HepG2 (cell line): ENCODE measurements at regions not wholly inside any gene's neighbourhood (a gene's known extent, or its start where the extent isn't known, plus 50 kb on each side); places are given as distances from the start of the nearest gene placed in this dataset.
A peak's percentile ranks its signal among the peaks of the same experiment; 100 is the strongest.

Experiments
- ATAC-seq: fragments of 200-7000 bp; cut with Tn5 transposase; 3 replicates; pipeline ENCODE4 v1.9.1; 2020; ENCODE audit warnings: mild to moderate bottlenecking, moderate library complexity
- BruUV-seq: library from RNA; stranded (reverse); fragments of 400-500 nt; replicated peaks from 2 replicates; lab custom pipeline; 2021; lab: Mats Ljungman, UMichigan
- CTCF ChIA-PET: fragments of 300-600 bp; formaldehyde crosslinking; extraction: SDS; loops from one replicate; lab custom pipeline; 2021; ENCODE audit warnings: low total read pairs, inconsistent platforms, low intra/inter-chr PET ratio; lab: Yijun Ruan, JAX
- POLR2A ChIA-PET: fragments of 350-600 bp; sonication (Branson Sonifier 250); formaldehyde crosslinking; loops from one replicate; lab custom pipeline; 2020; ENCODE audit warnings: antibody characterized with exemption, inconsistent platforms; lab: Yijun Ruan, JAX
- DNase-seq: peaks from one replicate; pipeline ENCODE4 v3.0.0-alpha.2; 2015; ENCODE audit warnings: low spot score
- FAIRE-seq: peaks from 3 replicates; lab custom pipeline; 2011; peaks lifted over from hg19 to GRCh38; lab: Jason Lieb, UNC
- H2AFZ ChIP-seq: one replicate; pipeline ENCODE4 v1.6.1; 2011; ENCODE audit warnings: low read length, inconsistent platforms
- H3K27ac ChIP-seq: fragments of 300-600 bp; 3 replicates; pipeline ENCODE4 v1.8.0; 2011; ENCODE audit warnings: mixed run types, mild to moderate bottlenecking, mixed read lengths, low read length, inconsistent platforms; ENCODE audit not compliant: insufficient read depth; ENCODE audit errors: extremely low read length
- H3K27me3 ChIP-seq, 2 experiments: fragments of 200-600 bp in 1 of 2; 2 replicates in 1 of 2; 3 replicates in 1 of 2; pipeline versions ENCODE4 v1.6.0 to v1.8.0; 2011; ENCODE audit warnings: low read length in 2 of 2, mild to moderate bottlenecking in 2 of 2, moderate library complexity in 2 of 2, inconsistent platforms in 1 of 2; ENCODE audit not compliant: insufficient read depth in 2 of 2, control insufficient read depth in 1 of 2
- H3K36me3 ChIP-seq, 2 experiments: fragments of 200-600 bp in 1 of 2; replicated peaks in 1 of 2; 2 replicates in 1 of 2; 3 replicates in 1 of 2; pipeline versions ENCODE4 v1.5.1 to v1.8.0; 2011; ENCODE audit warnings: low read length in 2 of 2, inconsistent platforms in 1 of 2; ENCODE audit not compliant: insufficient read depth in 2 of 2, control insufficient read depth in 1 of 2
- H3K4me1 ChIP-seq: 2 replicates; pipeline ENCODE4 v1.5.1; 2012; ENCODE audit warnings: low read length, inconsistent platforms; ENCODE audit not compliant: insufficient read depth
- H3K4me2 ChIP-seq: 2 replicates; pipeline ENCODE4 v1.6.0; 2011; ENCODE audit warnings: low read depth, low read length, inconsistent platforms
- H3K4me3 ChIP-seq, 3 experiments: fragments of 200-600 bp in 1 of 3; sonication (generic), shearing (Covaris generic) in 1 of 3; replicated peaks in 1 of 3; 2 replicates each; pipeline ENCODE4 v1.5.1; 2011 to 2016; ENCODE audit warnings: low read length in 3 of 3, inconsistent platforms in 2 of 3, low read depth in 2 of 3, mild to moderate bottlenecking in 2 of 3, control low read depth in 1 of 3, mixed read lengths in 1 of 3; ENCODE audit not compliant: insufficient read depth in 1 of 3
- H3K79me2 ChIP-seq: one replicate; pipeline ENCODE4 v1.6.1; 2011; ENCODE audit warnings: low read length, inconsistent platforms; ENCODE audit not compliant: insufficient read depth
- H3K9ac ChIP-seq: 2 replicates; pipeline ENCODE4 v1.6.0; 2011; ENCODE audit warnings: mild to moderate bottlenecking, low read depth, low read length, inconsistent platforms; ENCODE audit not compliant: insufficient read depth
- H3K9me3 ChIP-seq: 2 replicates; pipeline ENCODE4 v1.5.1; 2012; ENCODE audit warnings: mild to moderate bottlenecking, low read length
- H4K20me1 ChIP-seq: 2 replicates; pipeline ENCODE4 v1.6.0; 2011; ENCODE audit warnings: inconsistent platforms, mild to moderate bottlenecking, low read length, moderate library complexity; ENCODE audit not compliant: insufficient read depth
- CEBPB ChIP-seq: IDR thresholded peaks from 2 replicates; pipeline ENCODE4 v1.6.1; 2011; ENCODE audit warnings: low read depth, low read length, improper control_type of control experiment, borderline replicate concordance
- MAFF ChIP-seq: IDR thresholded peaks from 2 replicates; pipeline ENCODE4 v1.6.1; 2011; ENCODE audit warnings: low read depth, low read length, improper control_type of control experiment
- MAFK ChIP-seq, 2 experiments: IDR thresholded peaks in 1 of 2; conservative IDR thresholded peaks in 1 of 2; 2 replicates each; pipeline ENCODE4 v1.6.1; 2011; ENCODE audit warnings: improper control_type of control experiment in 2 of 2, low read length in 2 of 2
- ZNF34 ChIP-seq: sonication (generic); formaldehyde crosslinking; IDR thresholded peaks from 2 replicates; pipeline ENCODE4 v1.4.0; 2020; ENCODE audit warnings: mild to moderate bottlenecking, missing genetic modification reagents, borderline replicate concordance
- WGBS: methylation state at CpG from one replicate; pipeline ENCODE4 v1.1.6; 2017; ENCODE audit warnings: low lambda C conversion rate; 5-methylcytosine and 5-hydroxymethylcytosine counted together
- in situ Hi-C: cut with HindIII; loops from 2 replicates; pipeline ENCODE4 v1.10.0; 2017; ENCODE audit warnings: low pct_unique_long_range_greater_than_20kb; ENCODE audit not compliant: extremely low pct_ligation_motif_present
- intact Hi-C: fragments of 100-400 bp; cut with micrococcal nuclease; formaldehyde crosslinking; loops from one replicate; pipeline ENCODE4 v1.10.0; 2022; ENCODE audit not compliant: unreplicated experiment
- TF ChIP-seq, protein P1 (sequence below): sonication (generic); formaldehyde crosslinking; IDR thresholded peaks from 2 replicates; pipeline ENCODE4 v1.8.0; 2022; ENCODE audit warnings: missing genetic modification reagents, low read depth, mild to moderate bottlenecking, borderline replicate concordance

DNA sequence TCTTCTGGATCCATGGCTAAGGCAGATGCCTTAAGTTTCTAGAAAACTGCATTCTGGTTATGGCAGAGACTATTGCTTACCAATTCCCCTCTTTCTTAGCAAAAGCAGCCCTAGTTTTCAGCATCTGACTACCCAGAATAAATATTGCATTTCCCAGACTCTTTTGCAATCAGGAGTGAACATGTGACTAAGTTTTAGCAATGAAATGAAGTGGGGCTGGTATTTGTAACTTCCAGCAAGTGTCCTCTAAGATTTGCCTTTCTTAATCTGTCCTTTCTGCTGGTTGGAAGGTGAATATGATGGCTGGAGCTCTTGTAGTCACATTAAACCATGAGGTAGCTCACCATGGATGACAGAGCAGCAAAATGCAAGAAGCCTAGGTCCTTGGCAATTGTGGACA, 132.9 kb upstream of the PKDCC start:
- Histone ChIP-seq H3K9ac (no peak overlapping the region), H3K4me1 (no peaks in the 10 kb centered on the region), H4K20me1 (no peaks in the 10 kb centered on the region), H3K79me2 (no peaks in the 10 kb centered on the region), H3K36me3 (no peaks in the 10 kb centered on the region), H3K4me3 (no peak overlapping the region), H3K27me3 (no peaks in the 10 kb centered on the region), H3K27ac (no peak overlapping the region), H3K9me3 (no peaks in the 10 kb centered on the region), H3K4me2 (no peak overlapping the region), H2AFZ (no peak overlapping the region)
- peak; percentile 16; the same call in 1 of the 2 replicates for TF ChIP-seq CEBPB
- TF ChIP-seq, protein P1, sequence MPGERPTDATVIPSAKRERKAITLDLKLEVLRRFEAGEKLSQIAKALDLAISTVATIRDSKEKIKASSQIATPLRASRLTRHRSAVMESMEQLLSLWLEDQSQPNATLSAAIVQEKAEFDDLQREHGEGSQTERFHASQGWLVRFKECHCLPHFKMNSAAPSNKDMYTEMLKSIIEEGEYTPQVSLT (CRISPR knock-in tag), result no peak
- ChIA-PET POLR2A (no interaction called here), CTCF (no interaction called here)
- DNase-seq, result no peak
- no peak for FAIRE-seq
- intact Hi-C loops, result no loop called here
- no peak for ATAC-seq
- in situ Hi-C loops, result no loop called here
- no TSS peak for BruUV-seq

DNA sequence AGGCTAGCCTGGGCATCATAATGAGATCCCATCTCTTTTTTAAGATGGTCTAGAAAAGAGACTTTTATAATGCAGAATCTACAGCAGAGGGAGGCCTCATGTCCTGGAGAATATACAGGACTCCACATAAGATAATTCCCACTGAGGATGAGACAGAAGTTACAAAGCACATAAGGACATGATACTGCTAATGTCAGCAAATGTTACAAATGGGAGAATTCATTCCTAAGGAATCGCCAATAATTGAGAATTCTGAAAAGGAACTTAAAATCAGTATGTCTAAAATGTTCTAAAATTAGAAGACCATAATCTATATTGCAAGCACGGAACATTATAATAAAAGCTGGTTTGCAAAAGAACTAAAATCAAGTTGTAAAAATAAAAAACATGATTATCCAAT, 131.6 kb upstream of the PKDCC start:
- H3K4me2 ChIP-seq, result no peak overlapping the region
- H3K9me3 ChIP-seq, result no peaks in the 10 kb centered on the region
- H4K20me1 ChIP-seq, result no peaks in the 10 kb centered on the region
- TF ChIP-seq ZNF34 (CRISPR knock-in tag), result no peak
- TF ChIP-seq MAFK (conservative IDR thresholded peaks at IDR 0.05 in 1 of 2, IDR thresholded peaks at IDR 0.05 in 1 of 2; ENCODE audit: low read length in 2 of 2), result peak; percentile 79 to 88
- peak; percentile 75 for TF ChIP-seq MAFF
- DNase-seq (no peak), FAIRE-seq (no peak), ATAC-seq (no peak)
- H3K4me3 ChIP-seq, result no peak overlapping the region
- no peak overlapping the region for H3K27ac ChIP-seq
- POLR2A ChIA-PET, result no interaction called here
- no peaks in the 10 kb centered on the region for H3K79me2 ChIP-seq
- no peak overlapping the region for H2AFZ ChIP-seq
- H3K4me1 ChIP-seq, result no peaks in the 10 kb centered on the region
- WGBS, result 31% methylated on average over 2 of the region's 2 CpGs
- no peaks in the 10 kb centered on the region for H3K27me3 ChIP-seq
- in situ Hi-C loops, result no loop called here
- no peak overlapping the region for H3K9ac ChIP-seq
- no TSS peak for BruUV-seq
- CTCF ChIA-PET, result no interaction called here
- intact Hi-C loops, result no loop called here
- no peaks in the 10 kb centered on the region for H3K36me3 ChIP-seq
